ENCODE measurements at regions not wholly inside any gene's neighbourhood (a gene's known extent, or its start where the extent isn't known, plus 50 kb on each side); places are given as distances from the start of the nearest gene placed in this dataset.
"Not testable (repeated sequence)": the region's sequence is repeated elsewhere in the genome, so short reads cannot be mapped to it uniquely, and the experiment has no call there.

GRCh38 chr15:56552659-56553058 lies 87.7 kb upstream of the MNS1 start:
- FAIRE-seq = no peak
- POLR2A ChIA-PET = no interaction called here
- H3K27ac ChIP-seq (ENCODE audit: insufficient read depth, low read depth, low read length) = no peak overlapping the region
- no peak overlapping the region for H3K9ac ChIP-seq (replicated peaks; ENCODE audit: extremely low read depth, insufficient read depth, low read length)
- H3K4me3 ChIP-seq (replicated peaks in 1 of 3; ENCODE audit: insufficient read depth in 1 of 3, low read depth in 1 of 3, low read length in 3 of 3) = no peak overlapping the region
- intact Hi-C loops (cut with micrococcal nuclease) = no loop called here
- CTCF ChIA-PET = no interaction called here
- no peak overlapping the region for H3K4me2 ChIP-seq (ENCODE audit: insufficient read depth, low read length)
- TF ChIP-seq EZH2 (IDR thresholded peaks at IDR 0.05; ENCODE audit: borderline replicate concordance, low read depth, low read length, severe bottlenecking) (no peak), MYC (IDR thresholded peaks at IDR 0.05; ENCODE audit: low read depth, low read length) (no peak), POLR2AphosphoS5 (IDR thresholded peaks at IDR 0.05; ENCODE audit: insufficient read depth, low read depth, low read length) (no peak), POLR2A (IDR thresholded peaks at IDR 0.05; ENCODE audit: low read depth, low read length) (no peak), CTCF (IDR thresholded peaks at IDR 0.05; ENCODE audit: extremely low read depth in 1 of 2, insufficient read depth in 1 of 2, low read depth in 1 of 2, low read length in 2 of 2) (no peak), JUN (IDR thresholded peaks at IDR 0.05; ENCODE audit: borderline replicate concordance, insufficient read depth, insufficient read length, low read depth) (no peak), GATA2 (IDR thresholded peaks at IDR 0.05; ENCODE audit: insufficient read depth, insufficient read length, low read depth, low read length) (no peak)
- TF ChIP-seq, protein P1, sequence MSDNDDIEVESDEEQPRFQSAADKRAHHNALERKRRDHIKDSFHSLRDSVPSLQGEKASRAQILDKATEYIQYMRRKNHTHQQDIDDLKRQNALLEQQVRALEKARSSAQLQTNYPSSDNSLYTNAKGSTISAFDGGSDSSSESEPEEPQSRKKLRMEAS (IDR thresholded peaks at IDR 0.05; ENCODE audit: insufficient read depth, insufficient read length) = no peak
- H3K9me3 ChIP-seq (replicated peaks; ENCODE audit: control insufficient read depth, insufficient read depth, low read length) = no peaks in the 10 kb centered on the region
- H3K27me3 ChIP-seq (ENCODE audit: control insufficient read depth in 2 of 2, insufficient read depth in 2 of 2, low read length in 2 of 2) = no peaks in the 10 kb centered on the region
- H3K9me1 ChIP-seq (replicated peaks; ENCODE audit: control insufficient read depth, extremely low read depth, insufficient read depth, low read length) = no peaks in the 10 kb centered on the region
- H3K36me3 ChIP-seq (ENCODE audit: control insufficient read depth in 2 of 2, extremely low read depth in 1 of 2, insufficient read depth in 2 of 2, low read length in 2 of 2) = no peaks in the 10 kb centered on the region
- no peak for DNase-seq (ENCODE audit: low read depth, low spot score)
- no peaks in the 10 kb centered on the region for H3K4me1 ChIP-seq (ENCODE audit: control insufficient read depth, extremely low read depth, insufficient read depth, low read length)
- BruUV-seq (replicated peaks) = no TSS peak
- no peaks in the 10 kb centered on the region for H3K79me2 ChIP-seq (ENCODE audit: control insufficient read depth, insufficient read depth, low read length)
- dilution Hi-C loops (cut with MboI; ENCODE audit: extremely low pct_ligation_motif_present, low sequenced_read_pairs) = no loop called here
- no peaks in the 10 kb centered on the region for H4K20me1 ChIP-seq (replicated peaks; ENCODE audit: control insufficient read depth, extremely low read depth, insufficient read depth, low read length)
- no peak overlapping the region for H2AFZ ChIP-seq (ENCODE audit: low read depth, low read length)

DNA sequence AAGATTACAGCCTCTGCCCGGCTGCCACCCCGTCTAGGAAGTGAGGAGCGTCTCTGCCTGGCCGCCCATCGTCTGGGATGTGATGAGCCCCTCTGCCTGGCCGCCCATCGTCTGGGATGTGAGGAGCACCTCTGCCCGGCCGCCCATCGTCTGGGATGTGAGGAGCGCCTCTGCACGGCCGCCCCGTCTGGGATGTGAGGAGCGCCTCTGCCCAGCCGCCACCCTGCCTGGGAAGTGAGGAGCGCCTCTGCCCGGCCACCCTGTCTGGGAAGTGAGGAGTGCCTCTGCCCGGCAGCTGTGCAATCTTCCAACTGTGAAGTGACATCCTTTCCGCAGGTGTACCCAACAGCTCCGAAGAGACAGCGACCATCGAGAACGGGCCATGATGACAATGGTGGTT lies 75.6 kb upstream of the MNS1 start:
- dilution Hi-C loops (cut with MboI; ENCODE audit: extremely low pct_ligation_motif_present, low sequenced_read_pairs); H3K9me3 ChIP-seq (replicated peaks; ENCODE audit: control insufficient read depth, insufficient read depth, low read length): not testable (repeated sequence)

GRCh38 chr15:56540157-56540556 lies 75.2 kb upstream of the MNS1 start:
- H3K36me3 ChIP-seq (ENCODE audit: control insufficient read depth in 2 of 2, extremely low read depth in 1 of 2, insufficient read depth in 2 of 2, low read length in 2 of 2); H2AFZ ChIP-seq (ENCODE audit: low read depth, low read length); CTCF ChIA-PET; H3K9me1 ChIP-seq (replicated peaks; ENCODE audit: control insufficient read depth, extremely low read depth, insufficient read depth, low read length); H4K20me1 ChIP-seq (replicated peaks; ENCODE audit: control insufficient read depth, extremely low read depth, insufficient read depth, low read length); DNase-seq (ENCODE audit: low read depth, low spot score); H3K4me2 ChIP-seq (ENCODE audit: insufficient read depth, low read length); dilution Hi-C loops (cut with MboI; ENCODE audit: extremely low pct_ligation_motif_present, low sequenced_read_pairs); H3K9ac ChIP-seq (replicated peaks; ENCODE audit: extremely low read depth, insufficient read depth, low read length); H3K79me2 ChIP-seq (ENCODE audit: control insufficient read depth, insufficient read depth, low read length); H3K27ac ChIP-seq (ENCODE audit: insufficient read depth, low read depth, low read length); intact Hi-C loops (cut with micrococcal nuclease); H3K9me3 ChIP-seq (replicated peaks; ENCODE audit: control insufficient read depth, insufficient read depth, low read length); H3K4me1 ChIP-seq (ENCODE audit: control insufficient read depth, extremely low read depth, insufficient read depth, low read length); H3K4me3 ChIP-seq (replicated peaks in 1 of 3; ENCODE audit: insufficient read depth in 1 of 3, low read depth in 1 of 3, low read length in 3 of 3); POLR2A ChIA-PET; FAIRE-seq; BruUV-seq (replicated peaks): not testable (repeated sequence)
- H3K27me3 ChIP-seq (ENCODE audit: control insufficient read depth in 2 of 2, insufficient read depth in 2 of 2, low read length in 2 of 2) = peaks cover 0 to 10% of the 10 kb centered on the region in 2 experiments

More for the DNA sequence above, 75.6 kb upstream of the MNS1 start:
- CTCF ChIA-PET; H3K4me2 ChIP-seq (ENCODE audit: insufficient read depth, low read length); FAIRE-seq; BruUV-seq (replicated peaks); H3K9me1 ChIP-seq (replicated peaks; ENCODE audit: control insufficient read depth, extremely low read depth, insufficient read depth, low read length); H4K20me1 ChIP-seq (replicated peaks; ENCODE audit: control insufficient read depth, extremely low read depth, insufficient read depth, low read length); H3K36me3 ChIP-seq (ENCODE audit: control insufficient read depth in 2 of 2, extremely low read depth in 1 of 2, insufficient read depth in 2 of 2, low read length in 2 of 2); H3K79me2 ChIP-seq (ENCODE audit: control insufficient read depth, insufficient read depth, low read length); H3K27ac ChIP-seq (ENCODE audit: insufficient read depth, low read depth, low read length); H2AFZ ChIP-seq (ENCODE audit: low read depth, low read length); H3K4me1 ChIP-seq (ENCODE audit: control insufficient read depth, extremely low read depth, insufficient read depth, low read length); H3K4me3 ChIP-seq (replicated peaks in 1 of 3; ENCODE audit: insufficient read depth in 1 of 3, low read depth in 1 of 3, low read length in 3 of 3); POLR2A ChIA-PET; intact Hi-C loops (cut with micrococcal nuclease); DNase-seq (ENCODE audit: low read depth, low spot score); H3K9ac ChIP-seq (replicated peaks; ENCODE audit: extremely low read depth, insufficient read depth, low read length): not testable (repeated sequence)
- H3K27me3 ChIP-seq (ENCODE audit: control insufficient read depth in 2 of 2, insufficient read depth in 2 of 2, low read length in 2 of 2) = peaks cover 0 to 10% of the 10 kb centered on the region in 2 experiments
